Neural crest cell (in vitro differentiated cells): ENCODE measurements at regions not wholly inside any gene's neighbourhood (a gene's known extent, or its start where the extent isn't known, plus 50 kb on each side); places are given as distances from the start of the nearest gene placed in this dataset.

Experiments used
- DNase-seq: peaks from one replicate; pipeline ENCODE4 v3.0.0; 2021; ENCODE audit warnings: low read depth, mixed read lengths, low spot score
- H3K27ac Mint-ChIP-seq: one replicate; pipeline ENCODE4 v1.8.0; 2021; ENCODE audit warnings: mild to moderate bottlenecking, mixed read lengths; ENCODE audit not compliant: unreplicated experiment
- H3K27me3 Mint-ChIP-seq: 2 replicates; pipeline ENCODE4 v1.8.0; 2021; ENCODE audit warnings: low read depth, mild to moderate bottlenecking, mixed read lengths
- H3K36me3 Mint-ChIP-seq: 2 replicates; pipeline ENCODE4 v1.8.0; 2021; ENCODE audit warnings: low read depth, mild to moderate bottlenecking, mixed read lengths
- H3K4me1 Mint-ChIP-seq: 2 replicates; pipeline ENCODE4 v1.8.0; 2021; ENCODE audit warnings: mixed read lengths
- H3K4me3 Mint-ChIP-seq: one replicate; pipeline ENCODE4 v1.8.0; 2021; ENCODE audit warnings: mild to moderate bottlenecking, mixed read lengths
- H3K9me3 Mint-ChIP-seq: 2 replicates; pipeline ENCODE4 v1.8.0; 2021; ENCODE audit warnings: mixed read lengths
- CTCF ChIP-seq: fragments of 200-600 bp; sonication (generic); conservative IDR thresholded peaks from 2 replicates; pipeline ENCODE4 v1.5.0; 2021; ENCODE audit warnings: antibody characterized with exemption, mild to moderate bottlenecking

GRCh38 chr1:189152685-189153084 is 1325.0 kb downstream of the BRINP3 start:
- H3K9me3 Mint-ChIP-seq = no peaks in the 10 kb centered on the region
- H3K27ac Mint-ChIP-seq = no peak overlapping the region
- no peak for DNase-seq
- H3K36me3 Mint-ChIP-seq = no peaks in the 10 kb centered on the region
- H3K4me1 Mint-ChIP-seq = no peaks in the 10 kb centered on the region
- no peaks in the 10 kb centered on the region for H3K27me3 Mint-ChIP-seq
- TF ChIP-seq CTCF = no peak
- no peak overlapping the region for H3K4me3 Mint-ChIP-seq

GRCh38 chr1:189158155-189158554 is 1319.5 kb downstream of the BRINP3 start:
- no peaks in the 10 kb centered on the region for H3K9me3 Mint-ChIP-seq
- H3K27ac Mint-ChIP-seq = no peak overlapping the region
- H3K4me3 Mint-ChIP-seq = no peak overlapping the region
- DNase-seq = no peak
- TF ChIP-seq CTCF = no peak
- no peaks in the 10 kb centered on the region for H3K4me1 Mint-ChIP-seq
- no peaks in the 10 kb centered on the region for H3K27me3 Mint-ChIP-seq
- no peaks in the 10 kb centered on the region for H3K36me3 Mint-ChIP-seq

- DNase-seq = no peak
- no peak for TF ChIP-seq CTCF
- no peak overlapping the region for H3K27ac Mint-ChIP-seq
- no peaks in the 10 kb centered on the region for H3K27me3 Mint-ChIP-seq
- H3K36me3 Mint-ChIP-seq = no peaks in the 10 kb centered on the region
- H3K4me1 Mint-ChIP-seq = no peaks in the 10 kb centered on the region
- H3K9me3 Mint-ChIP-seq = peaks cover 3% of the 10 kb centered on the region
- H3K4me3 Mint-ChIP-seq = no peak overlapping the region
Observed at GRCh38 chr1:189175889-189176288, 1301.8 kb downstream of the BRINP3 start.

- H3K36me3 Mint-ChIP-seq = no peaks in the 10 kb centered on the region
- H3K9me3 Mint-ChIP-seq = no peaks in the 10 kb centered on the region
- H3K4me1 Mint-ChIP-seq = no peaks in the 10 kb centered on the region
- no peaks in the 10 kb centered on the region for H3K27me3 Mint-ChIP-seq
- H3K4me3 Mint-ChIP-seq = no peak overlapping the region
- no peak overlapping the region for H3K27ac Mint-ChIP-seq
- TF ChIP-seq CTCF = no peak
- no peak for DNase-seq
Observed at GRCh38 chr1:189180057-189180456, 1297.6 kb downstream of the BRINP3 start.

GRCh38 chr1:189185097-189185496 is 1292.6 kb downstream of the BRINP3 start:
- Mint-ChIP-seq H3K4me3 (no peak overlapping the region), H3K27ac (no peak overlapping the region), H3K27me3 (no peaks in the 10 kb centered on the region), H3K36me3 (no peaks in the 10 kb centered on the region), H3K9me3 (no peaks in the 10 kb centered on the region), H3K4me1 (no peaks in the 10 kb centered on the region)
- TF ChIP-seq CTCF = no peak
- no peak for DNase-seq
